ENCODE measurements at regions not wholly inside any gene's neighbourhood (a gene's known extent, or its start where the extent isn't known, plus 50 kb on each side); places are given as distances from the start of the nearest gene placed in this dataset.

GRCh38 chr9:107627781-107628180 lies 138.2 kb upstream of the KLF4 start:
- no peak overlapping the region for H2BK120ac ChIP-seq (ENCODE audit: insufficient read depth, low read length, poor library complexity)
- H3K27ac ChIP-seq (ENCODE audit: low read depth, low read length): no peak overlapping the region
- H4K12ac ChIP-seq (ENCODE audit: low read depth, low read length): no peak overlapping the region
- H2AK5ac ChIP-seq (ENCODE audit: low read length): no peak overlapping the region
- no peaks in the 10 kb centered on the region for H3K79me1 ChIP-seq (ENCODE audit: low read length)
- no peaks in the 10 kb centered on the region for H3K79me2 ChIP-seq (ENCODE audit: control insufficient read depth, insufficient read depth, low read length, poor library complexity)
- H3K9me3 ChIP-seq (ENCODE audit: insufficient read depth, low read depth, low read length): no peaks in the 10 kb centered on the region
- no peak overlapping the region for H3K4me3 ChIP-seq (ENCODE audit: low read depth, low read length)
- H3K23ac ChIP-seq (ENCODE audit: low read length): no peak overlapping the region
- H3K18ac ChIP-seq (ENCODE audit: low read length): no peak overlapping the region
- no peaks in the 10 kb centered on the region for H3K27me3 ChIP-seq (ENCODE audit: insufficient read depth, low read length)
- H4K8ac ChIP-seq (ENCODE audit: low read depth, low read length): no peak overlapping the region
- H3K14ac ChIP-seq (ENCODE audit: low read length): no peak overlapping the region
- H3K4ac ChIP-seq (ENCODE audit: low read depth, low read length): no peak overlapping the region
- no peak overlapping the region for H2AFZ ChIP-seq (ENCODE audit: insufficient read depth, low read length, poor library complexity)
- H3K4me1 ChIP-seq (ENCODE audit: control insufficient read depth in 1 of 2, insufficient read depth in 2 of 2, low read length in 2 of 2): no peaks in the 10 kb centered on the region
- no peaks in the 10 kb centered on the region for H3K36me3 ChIP-seq (ENCODE audit: control insufficient read depth in 1 of 2, insufficient read depth in 2 of 2, low read length in 2 of 2)
- no CpG with 5 or more reads among the region's 4 CpGs for WGBS (ENCODE audit: extremely low coverage, insufficient coverage, insufficient read length)
- DNase-seq: no peak
- H4K91ac ChIP-seq (ENCODE audit: low read depth, low read length): no peak overlapping the region
- no peak overlapping the region for H3K4me2 ChIP-seq (ENCODE audit: low read length)
- H2BK5ac ChIP-seq (ENCODE audit: low read depth, low read length, poor library complexity): no peak overlapping the region
- H2BK12ac ChIP-seq (ENCODE audit: low read length): no peak overlapping the region
- no peak overlapping the region for H3K9ac ChIP-seq (ENCODE audit: low read length)

GRCh38 chr9:107626118-107626517 lies 136.5 kb upstream of the KLF4 start:
- Histone ChIP-seq H2BK12ac (ENCODE audit: low read length) (no peak overlapping the region), H3K4me2 (ENCODE audit: low read length) (no peak overlapping the region), H3K27ac (ENCODE audit: low read depth, low read length) (no peak overlapping the region), H3K79me1 (ENCODE audit: low read length) (no peaks in the 10 kb centered on the region), H3K23ac (ENCODE audit: low read length) (no peak overlapping the region), H3K14ac (ENCODE audit: low read length) (no peak overlapping the region), H3K4me1 (ENCODE audit: control insufficient read depth in 1 of 2, insufficient read depth in 2 of 2, low read length in 2 of 2) (peaks cover 3 to 5% of the 10 kb centered on the region in 2 experiments), H3K36me3 (ENCODE audit: control insufficient read depth in 1 of 2, insufficient read depth in 2 of 2, low read length in 2 of 2) (no peaks in the 10 kb centered on the region), H2AK5ac (ENCODE audit: low read length) (no peak overlapping the region), H3K4me3 (ENCODE audit: low read depth, low read length) (no peak overlapping the region), H3K9me3 (ENCODE audit: insufficient read depth, low read depth, low read length) (no peaks in the 10 kb centered on the region), H4K91ac (ENCODE audit: low read depth, low read length) (no peak overlapping the region), H2BK120ac (ENCODE audit: insufficient read depth, low read length, poor library complexity) (no peak overlapping the region), H4K12ac (ENCODE audit: low read depth, low read length) (no peak overlapping the region), H2BK5ac (ENCODE audit: low read depth, low read length, poor library complexity) (no peak overlapping the region), H3K9ac (ENCODE audit: low read length) (no peak overlapping the region), H4K8ac (ENCODE audit: low read depth, low read length) (no peak overlapping the region), H3K18ac (ENCODE audit: low read length) (no peak overlapping the region), H3K27me3 (ENCODE audit: insufficient read depth, low read length) (no peaks in the 10 kb centered on the region), H3K4ac (ENCODE audit: low read depth, low read length) (no peak overlapping the region), H3K79me2 (ENCODE audit: control insufficient read depth, insufficient read depth, low read length, poor library complexity) (no peaks in the 10 kb centered on the region), H2AFZ (ENCODE audit: insufficient read depth, low read length, poor library complexity) (no peak overlapping the region)
- DNase-seq: no peak
- no CpG with 5 or more reads among the region's 6 CpGs for WGBS (ENCODE audit: extremely low coverage, insufficient coverage, insufficient read length)

- Histone ChIP-seq H3K4me2 (ENCODE audit: low read length) (no peak overlapping the region), H3K18ac (ENCODE audit: low read length) (no peak overlapping the region), H2BK12ac (ENCODE audit: low read length) (no peak overlapping the region), H3K9me3 (ENCODE audit: insufficient read depth, low read depth, low read length) (no peaks in the 10 kb centered on the region), H3K4me1 (ENCODE audit: control insufficient read depth in 1 of 2, insufficient read depth in 2 of 2, low read length in 2 of 2) (peaks cover 3 to 5% of the 10 kb centered on the region in 2 experiments), H2BK120ac (ENCODE audit: insufficient read depth, low read length, poor library complexity) (no peak overlapping the region), H2BK5ac (ENCODE audit: low read depth, low read length, poor library complexity) (no peak overlapping the region), H4K91ac (ENCODE audit: low read depth, low read length) (no peak overlapping the region), H3K79me1 (ENCODE audit: low read length) (no peaks in the 10 kb centered on the region), H2AK5ac (ENCODE audit: low read length) (no peak overlapping the region), H3K4ac (ENCODE audit: low read depth, low read length) (no peak overlapping the region), H4K8ac (ENCODE audit: low read depth, low read length) (no peak overlapping the region), H3K27me3 (ENCODE audit: insufficient read depth, low read length) (no peaks in the 10 kb centered on the region), H3K36me3 (ENCODE audit: control insufficient read depth in 1 of 2, insufficient read depth in 2 of 2, low read length in 2 of 2) (no peaks in the 10 kb centered on the region), H2AFZ (ENCODE audit: insufficient read depth, low read length, poor library complexity) (no peak overlapping the region), H3K14ac (ENCODE audit: low read length) (no peak overlapping the region), H3K9ac (ENCODE audit: low read length) (no peak overlapping the region), H3K23ac (ENCODE audit: low read length) (no peak overlapping the region), H3K79me2 (ENCODE audit: control insufficient read depth, insufficient read depth, low read length, poor library complexity) (no peaks in the 10 kb centered on the region), H4K12ac (ENCODE audit: low read depth, low read length) (no peak overlapping the region), H3K27ac (ENCODE audit: low read depth, low read length) (no peak overlapping the region), H3K4me3 (ENCODE audit: low read depth, low read length) (no peak overlapping the region)
- WGBS (ENCODE audit: extremely low coverage, insufficient coverage, insufficient read length): no CpG with 5 or more reads among the region's 7 CpGs
- no peak for DNase-seq
Observed at GRCh38 chr9:107625383-107625984, 135.9 kb upstream of the KLF4 start.

GRCh38 chr9:107624234-107624948 lies 134.8 kb upstream of the KLF4 start:
- H2AK5ac ChIP-seq (ENCODE audit: low read length): no peak overlapping the region
- H3K18ac ChIP-seq (ENCODE audit: low read length): no peak overlapping the region
- no peak overlapping the region for H3K9ac ChIP-seq (ENCODE audit: low read length)
- peak overlapping the region; percentile 42 for H2BK12ac ChIP-seq (ENCODE audit: low read length)
- peak; percentile 92 to 97 for DNase-seq
- H3K4ac ChIP-seq (ENCODE audit: low read depth, low read length): no peak overlapping the region
- WGBS (ENCODE audit: extremely low coverage, insufficient coverage, insufficient read length): no CpG with 5 or more reads among the region's 15 CpGs
- no peak overlapping the region for H4K12ac ChIP-seq (ENCODE audit: low read depth, low read length)
- H3K9me3 ChIP-seq (ENCODE audit: insufficient read depth, low read depth, low read length): no peaks in the 10 kb centered on the region
- H3K27me3 ChIP-seq (ENCODE audit: insufficient read depth, low read length): no peaks in the 10 kb centered on the region
- H3K4me1 ChIP-seq (ENCODE audit: control insufficient read depth in 1 of 2, insufficient read depth in 2 of 2, low read length in 2 of 2): peaks cover 3 to 7% of the 10 kb centered on the region in 2 experiments
- H3K27ac ChIP-seq (ENCODE audit: low read depth, low read length): peak overlapping the region; percentile 38
- peak overlapping the region; percentile 23 for H2BK120ac ChIP-seq (ENCODE audit: insufficient read depth, low read length, poor library complexity)
- H2BK5ac ChIP-seq (ENCODE audit: low read depth, low read length, poor library complexity): peak overlapping the region; percentile 23
- no peaks in the 10 kb centered on the region for H3K79me2 ChIP-seq (ENCODE audit: control insufficient read depth, insufficient read depth, low read length, poor library complexity)
- no peak overlapping the region for H3K4me2 ChIP-seq (ENCODE audit: low read length)
- H3K36me3 ChIP-seq (ENCODE audit: control insufficient read depth in 1 of 2, insufficient read depth in 2 of 2, low read length in 2 of 2): no peaks in the 10 kb centered on the region
- H3K4me3 ChIP-seq (ENCODE audit: low read depth, low read length): no peak overlapping the region
- H3K14ac ChIP-seq (ENCODE audit: low read length): peak overlapping the region; percentile 24
- H2AFZ ChIP-seq (ENCODE audit: insufficient read depth, low read length, poor library complexity): no peak overlapping the region
- no peak overlapping the region for H3K23ac ChIP-seq (ENCODE audit: low read length)
- H4K8ac ChIP-seq (ENCODE audit: low read depth, low read length): peak overlapping the region; percentile 44
- peak overlapping the region; percentile 50 for H4K91ac ChIP-seq (ENCODE audit: low read depth, low read length)
- no peaks in the 10 kb centered on the region for H3K79me1 ChIP-seq (ENCODE audit: low read length)
